Effector memory CD8-positive, alpha-beta T cell (primary cell): ENCODE measurements at regions not wholly inside any gene's neighbourhood (a gene's known extent, or its start where the extent isn't known, plus 50 kb on each side); places are given as distances from the start of the nearest gene placed in this dataset.
"Not testable (repeated sequence)": the region's sequence is repeated elsewhere in the genome, so short reads cannot be mapped to it uniquely, and the experiment has no call there.

Source experiments
- ATAC-seq: fragments of 150-1000 bp; cut with Tn5 transposase; replicated peaks from 2 replicates; pipeline ENCODE4 v1.10.0; 2021; ENCODE audit warnings: mild to moderate bottlenecking, moderate library complexity
- DNase-seq, 3 experiments: peaks; one replicate each; pipeline ENCODE4 v3.0.0; 2021
- H3K27ac Mint-ChIP-seq, 2 donors: one replicate each; pipeline ENCODE4 v1.8.0; 2022; ENCODE audit warnings: mild to moderate bottlenecking in 2 of 2, mixed read lengths in 2 of 2, moderate library complexity in 2 of 2
- H3K27me3 Mint-ChIP-seq, 2 donors: one replicate each; pipeline ENCODE4 v1.8.0; 2022; ENCODE audit warnings: mixed read lengths in 2 of 2
- H3K36me3 Mint-ChIP-seq: one replicate; pipeline ENCODE4 v1.8.0; 2022; ENCODE audit warnings: mild to moderate bottlenecking, moderate library complexity, mixed read lengths; ENCODE audit not compliant: insufficient read depth
- H3K4me1 Mint-ChIP-seq, 2 donors: one replicate each; pipeline ENCODE4 v1.8.0; 2022; ENCODE audit warnings: low read depth in 2 of 2, mixed read lengths in 2 of 2
- H3K4me3 Mint-ChIP-seq, 2 donors: one replicate each; pipeline ENCODE4 v1.8.0; 2022; ENCODE audit warnings: mild to moderate bottlenecking in 2 of 2, mixed read lengths in 2 of 2, moderate library complexity in 2 of 2
- H3K9me3 Mint-ChIP-seq, 2 donors: one replicate each; pipeline ENCODE4 v1.8.0; 2022; ENCODE audit warnings: mixed read lengths in 2 of 2

- ATAC-seq = peak; percentile 81
- Mint-ChIP-seq H3K27ac (peak overlapping the region; percentile 81 to 91), H3K4me3 (peak overlapping the region; percentile 4 to 10), H3K9me3 (peaks cover 6 to 9% of the 10 kb centered on the region in 2 donors), H3K36me3 (peaks cover 23% of the 10 kb centered on the region), H3K27me3 (peaks cover 3 to 5% of the 10 kb centered on the region in 2 donors), H3K4me1 (peaks cover 10 to 22% of the 10 kb centered on the region in 2 donors)
- DNase-seq = peak; percentile 13 to 37 (median 28)
Observed at GRCh38 chr16:85518398-85519049, 94.6 kb upstream of the GSE1 start.

GRCh38 chr16:85519050-85519440 is 94.1 kb upstream of the GSE1 start:
- peaks cover 10 to 22% of the 10 kb centered on the region in 2 donors for H3K4me1 Mint-ChIP-seq
- H3K27me3 Mint-ChIP-seq, H3K9me3 Mint-ChIP-seq: not testable (repeated sequence)
- ATAC-seq = peak; percentile 57
- peaks cover 23% of the 10 kb centered on the region for H3K36me3 Mint-ChIP-seq
- DNase-seq = peak in 2 of 3 experiments; percentile 13 to 17
- H3K4me3 Mint-ChIP-seq = peak overlapping the region; percentile 10 to 15
- H3K27ac Mint-ChIP-seq = peak overlapping the region; percentile 81 to 91

GRCh38 chr16:85519540-85520231 is 93.4 kb upstream of the GSE1 start:
- DNase-seq (peak; percentile 20 to 46 (median 22)), ATAC-seq (peak; percentile 42)
- Mint-ChIP-seq H3K36me3 (peaks cover 23% of the 10 kb centered on the region), H3K4me1 (peaks cover 10 to 22% of the 10 kb centered on the region in 2 donors), H3K9me3 (peaks cover 6 to 9% of the 10 kb centered on the region in 2 donors), H3K27me3 (no peaks in the 10 kb centered on the region), H3K27ac (peak overlapping the region; percentile 81 to 91), H3K4me3 (peak overlapping the region; percentile 10 to 15)

- DNase-seq (no peak), ATAC-seq (no peak)
- H3K27me3 Mint-ChIP-seq = peaks cover 0 to 3% of the 10 kb centered on the region in 2 donors
- peaks cover 23% of the 10 kb centered on the region for H3K36me3 Mint-ChIP-seq
- peaks cover 10 to 22% of the 10 kb centered on the region in 2 donors for H3K4me1 Mint-ChIP-seq
- peaks cover 6 to 9% of the 10 kb centered on the region in 2 donors for H3K9me3 Mint-ChIP-seq
- H3K4me3 Mint-ChIP-seq = no peak overlapping the region
- H3K27ac Mint-ChIP-seq = peak overlapping the region in 1 of 2 donors; percentile 81
Observed at GRCh38 chr16:85520853-85521521, 92.1 kb upstream of the GSE1 start.

- Mint-ChIP-seq H3K27ac (peak overlapping the region in 1 of 2 donors; percentile 81), H3K4me3 (no peak overlapping the region), H3K27me3 (peaks cover 0 to 10% of the 10 kb centered on the region in 2 donors), H3K4me1 (peaks cover 10 to 22% of the 10 kb centered on the region in 2 donors), H3K36me3 (peaks cover 23% of the 10 kb centered on the region), H3K9me3 (peaks cover 6 to 9% of the 10 kb centered on the region in 2 donors)
- DNase-seq = no peak
- no peak for ATAC-seq
Observed at GRCh38 chr16:85521552-85522307, 91.4 kb upstream of the GSE1 start.

GRCh38 chr16:85522308-85522841 is 90.7 kb upstream of the GSE1 start:
- peaks cover 10 to 22% of the 10 kb centered on the region in 2 donors for H3K4me1 Mint-ChIP-seq
- H3K27me3 Mint-ChIP-seq = peaks cover 0 to 11% of the 10 kb centered on the region in 2 donors
- DNase-seq = no peak
- no peak overlapping the region for H3K27ac Mint-ChIP-seq
- H3K36me3 Mint-ChIP-seq = peaks cover 23% of the 10 kb centered on the region
- no peak for ATAC-seq
- H3K9me3 Mint-ChIP-seq = peaks cover 6 to 9% of the 10 kb centered on the region in 2 donors
- H3K4me3 Mint-ChIP-seq = no peak overlapping the region

- DNase-seq (no peak), ATAC-seq (no peak)
- Mint-ChIP-seq H3K9me3 (peaks cover 6 to 9% of the 10 kb centered on the region in 2 donors), H3K4me3 (no peak overlapping the region), H3K27me3 (peaks cover 0 to 17% of the 10 kb centered on the region in 2 donors), H3K36me3 (peaks cover 23% of the 10 kb centered on the region), H3K4me1 (peaks cover 10 to 22% of the 10 kb centered on the region in 2 donors), H3K27ac (no peak overlapping the region)
Observed at GRCh38 chr16:85522842-85523601, 90.1 kb upstream of the GSE1 start.

GRCh38 chr16:85523602-85524364 is 89.3 kb upstream of the GSE1 start:
- Mint-ChIP-seq H3K4me3 (no peak overlapping the region), H3K27ac (no peak overlapping the region), H3K4me1 (peaks cover 5 to 14% of the 10 kb centered on the region in 2 donors), H3K36me3 (peaks cover 20% of the 10 kb centered on the region), H3K27me3 (peaks cover 0 to 19% of the 10 kb centered on the region in 2 donors), H3K9me3 (peaks cover 6 to 9% of the 10 kb centered on the region in 2 donors)
- DNase-seq = no peak
- ATAC-seq = no peak

- Mint-ChIP-seq H3K4me3 (no peak overlapping the region), H3K4me1 (peaks cover 4 to 11% of the 10 kb centered on the region in 2 donors), H3K9me3 (peaks cover 3 to 6% of the 10 kb centered on the region in 2 donors), H3K27me3 (peaks cover 0 to 19% of the 10 kb centered on the region in 2 donors), H3K27ac (no peak overlapping the region), H3K36me3 (peaks cover 15% of the 10 kb centered on the region)
- DNase-seq (no peak), ATAC-seq (no peak)
Observed at GRCh38 chr16:85524365-85524629, 88.8 kb upstream of the GSE1 start.

GRCh38 chr16:85524630-85525419 is 88.3 kb upstream of the GSE1 start:
- DNase-seq = no peak

GRCh38 chr16:85525420-85526184 is 87.5 kb upstream of the GSE1 start:
- no peaks in the 10 kb centered on the region for H3K9me3 Mint-ChIP-seq
- ATAC-seq (no peak), DNase-seq (no peak)
- no peak overlapping the region for H3K27ac Mint-ChIP-seq
- no peak overlapping the region for H3K4me3 Mint-ChIP-seq
- H3K36me3 Mint-ChIP-seq = peaks cover 4% of the 10 kb centered on the region
- peaks cover 0 to 19% of the 10 kb centered on the region in 2 donors for H3K27me3 Mint-ChIP-seq
- peaks cover 1 to 7% of the 10 kb centered on the region in 2 donors for H3K4me1 Mint-ChIP-seq

More at GRCh38 chr16:85524630-85525419, 88.3 kb upstream of the GSE1 start:
- ATAC-seq = no peak
- H3K4me1 Mint-ChIP-seq = peaks cover 1 to 7% of the 10 kb centered on the region in 2 donors
- H3K9me3 Mint-ChIP-seq = peaks cover 0 to under 1% of the 10 kb centered on the region in 2 donors
- H3K36me3 Mint-ChIP-seq = peaks cover 10% of the 10 kb centered on the region
- no peak overlapping the region for H3K4me3 Mint-ChIP-seq
- peaks cover 0 to 19% of the 10 kb centered on the region in 2 donors for H3K27me3 Mint-ChIP-seq
- H3K27ac Mint-ChIP-seq = no peak overlapping the region
